H1 (cell line): ENCODE measurements at regions not wholly inside any gene's neighbourhood (a gene's known extent, or its start where the extent isn't known, plus 50 kb on each side); places are given as distances from the start of the nearest gene placed in this dataset.

Experiments used
- ASH2L ChIP-seq: fragments of 200-600, 300-600 bp; sonication (generic); IDR thresholded peaks from one replicate; pipeline ENCODE4 v1.7.1; 2017; ENCODE audit warnings: low read length
- EP300 ChIP-seq, 2 experiments: IDR thresholded peaks; 1 replicate in 1 of 2; 2 replicates in 1 of 2; pipeline ENCODE4 v1.6.1; 2011 to 2012; ENCODE audit warnings: low read depth in 2 of 2, low read length in 2 of 2, mild to moderate bottlenecking in 2 of 2, borderline replicate concordance in 1 of 2, inconsistent platforms in 1 of 2, moderate library complexity in 1 of 2
- MAFK ChIP-seq: IDR thresholded peaks from 2 replicates; pipeline ENCODE4 v1.6.1; 2012; ENCODE audit warnings: low read depth, mild to moderate bottlenecking, improper control_type of control experiment, low read length
- RBBP5 ChIP-seq: IDR thresholded peaks from 2 replicates; pipeline ENCODE4 v1.7.1; 2012; ENCODE audit warnings: low read depth, mild to moderate bottlenecking, inconsistent platforms, low read length, moderate library complexity, borderline replicate concordance
- ZNF274 ChIP-seq: IDR thresholded peaks from 2 replicates; pipeline ENCODE4 v1.7.0; 2012; ENCODE audit warnings: low read length, borderline replicate concordance; ENCODE audit errors: extremely low read depth

DNA sequence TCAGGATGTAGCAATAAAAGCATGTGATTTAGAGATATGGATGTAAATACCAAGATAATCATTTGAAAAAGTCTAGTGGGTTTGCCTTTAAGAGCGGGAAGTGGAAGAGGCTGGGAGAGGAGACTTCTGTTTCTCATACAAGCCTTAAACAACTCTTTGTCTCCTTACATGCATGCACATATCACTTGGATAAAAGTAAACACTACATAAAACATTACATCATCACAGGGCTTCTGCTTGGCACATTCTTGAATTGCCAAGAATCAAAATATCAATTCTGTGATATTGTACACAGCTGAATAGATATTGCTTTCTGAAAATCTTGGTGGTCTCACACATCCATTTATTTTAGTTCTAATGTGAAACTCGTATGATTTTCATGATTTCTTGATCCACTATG, 57.6 kb downstream of the FOXD1 start (continued):
- TF ChIP-seq EP300 (IDR thresholded peaks at IDR 0.05; ENCODE audit: borderline replicate concordance in 1 of 2, low read depth in 2 of 2, low read length in 2 of 2), result no peak
- no peak for TF ChIP-seq ZNF274
- TF ChIP-seq ASH2L, result no peak
- no peak for TF ChIP-seq RBBP5
- no peak for TF ChIP-seq MAFK
